Naive thymus-derived CD4-positive, alpha-beta T cell (primary cell): ENCODE measurements at regions not wholly inside any gene's neighbourhood (a gene's known extent, or its start where the extent isn't known, plus 50 kb on each side); places are given as distances from the start of the nearest gene placed in this dataset.
"Not testable (repeated sequence)": the region's sequence is repeated elsewhere in the genome, so short reads cannot be mapped to it uniquely, and the experiment has no call there.

Source experiments
- ATAC-seq: fragments of 150-1000 bp; cut with Tn5 transposase; 2 replicates; pipeline ENCODE4 v1.10.0; 2021; ENCODE audit warnings: mild to moderate bottlenecking, moderate library complexity
- CTCF ChIA-PET: fragments of 350-600 bp; sonication (Branson Sonifier 250); formaldehyde crosslinking; loops from one replicate; lab custom pipeline; 2021; ENCODE audit warnings: antibody characterized with exemption; lab: Charles Lee
- POLR2A ChIA-PET: fragments of 350-600 bp; sonication (Branson Sonifier 250); formaldehyde crosslinking; loops from one replicate; lab custom pipeline; 2021; ENCODE audit warnings: antibody characterized with exemption, inconsistent platforms; lab: Charles Lee
- DNase-seq, 9 donors: peaks; one replicate each; pipeline versions ENCODE4 v3.0.0 to v3.0.0-alpha.2; 2020 to 2022; ENCODE audit warnings: mixed read lengths in 1 of 9
- H3K27ac ChIP-seq: one replicate; pipeline ENCODE4 v1.7.0; 2013; ENCODE audit warnings: mild to moderate bottlenecking, low read depth, low read length, moderate library complexity
- H3K27me3 ChIP-seq, 2 donors: one replicate each; pipeline ENCODE4 v1.7.0; 2013; ENCODE audit warnings: low read length in 2 of 2, mild to moderate bottlenecking in 2 of 2, moderate library complexity in 2 of 2; ENCODE audit not compliant: control insufficient read depth in 2 of 2, insufficient read depth in 2 of 2
- H3K36me3 ChIP-seq, 3 experiments: 1 replicate in 2 of 3; 2 replicates in 1 of 3; pipeline ENCODE4 v1.7.0; 2013; ENCODE audit warnings: low read length in 3 of 3, mild to moderate bottlenecking in 3 of 3, moderate library complexity in 1 of 3; ENCODE audit not compliant: insufficient read depth in 3 of 3, control insufficient read depth in 2 of 3
- H3K4me1 ChIP-seq, 2 donors: one replicate each; pipeline ENCODE4 v1.7.0; 2013; ENCODE audit warnings: low read length in 2 of 2, mild to moderate bottlenecking in 2 of 2, moderate library complexity in 1 of 2; ENCODE audit not compliant: control insufficient read depth in 2 of 2, insufficient read depth in 2 of 2
- H3K4me3 ChIP-seq: 2 replicates; pipeline ENCODE4 v1.7.0; 2013; ENCODE audit warnings: mild to moderate bottlenecking, low read length
- H3K9me3 ChIP-seq, 3 experiments: 1 replicate in 2 of 3; 2 replicates in 1 of 3; pipeline ENCODE4 v1.7.0; 2013; ENCODE audit warnings: low read length in 3 of 3; ENCODE audit not compliant: control insufficient read depth in 2 of 3
- H3K27ac Mint-ChIP-seq, 9 donors: one replicate each; pipeline ENCODE4 v1.8.0; 2020 to 2022; ENCODE audit warnings: mixed read lengths in 9 of 9, mild to moderate bottlenecking in 8 of 9, moderate library complexity in 5 of 9, inconsistent platforms in 2 of 9
- H3K27me3 Mint-ChIP-seq, 5 donors: one replicate each; pipeline ENCODE4 v1.8.0; 2021 to 2022; ENCODE audit warnings: mixed read lengths in 5 of 5, mild to moderate bottlenecking in 1 of 5
- H3K36me3 Mint-ChIP-seq, 5 donors: one replicate each; pipeline ENCODE4 v1.8.0; 2020 to 2022; ENCODE audit warnings: mixed read lengths in 5 of 5, mild to moderate bottlenecking in 3 of 5, inconsistent platforms in 1 of 5
- H3K4me1 Mint-ChIP-seq, 7 donors: one replicate each; pipeline ENCODE4 v1.8.0; 2020 to 2022; ENCODE audit warnings: mixed read lengths in 7 of 7, mild to moderate bottlenecking in 3 of 7, inconsistent platforms in 1 of 7
- H3K4me3 Mint-ChIP-seq, 10 donors: one replicate each; pipeline ENCODE4 v1.8.0; 2020 to 2022; ENCODE audit warnings: mild to moderate bottlenecking in 10 of 10, mixed read lengths in 10 of 10, moderate library complexity in 6 of 10, inconsistent platforms in 2 of 10
- H3K9me3 Mint-ChIP-seq, 11 donors: one replicate each; pipeline ENCODE4 v1.8.0; 2020 to 2022; ENCODE audit warnings: mixed read lengths in 11 of 11, mild to moderate bottlenecking in 4 of 11, inconsistent platforms in 1 of 11, moderate library complexity in 1 of 11
- intact Hi-C, 2 donors: fragments of 100-400 bp; cut with micrococcal nuclease; formaldehyde crosslinking; loops; one replicate each; pipeline ENCODE4 v1.15.1; 2023

GRCh38 chr16:13632504-13632903, 287.4 kb upstream of the ERCC4 start:
- ATAC-seq, H3K9me3 ChIP-seq, POLR2A ChIA-PET, H3K27ac Mint-ChIP-seq, H3K4me1 Mint-ChIP-seq, H3K4me3 ChIP-seq, CTCF ChIA-PET, H3K36me3 Mint-ChIP-seq, H3K27me3 ChIP-seq, H3K4me1 ChIP-seq, intact Hi-C loops, H3K27ac ChIP-seq, H3K27me3 Mint-ChIP-seq, H3K4me3 Mint-ChIP-seq, H3K36me3 ChIP-seq: not testable (repeated sequence)
- DNase-seq, result peak in 1 of 9 donors; percentile 7
- H3K9me3 Mint-ChIP-seq, result peaks cover 0 to 11% (median 0%) of the 10 kb centered on the region in 11 donors

GRCh38 chr16:13633391-13633861, 286.5 kb upstream of the ERCC4 start:
- Histone ChIP-seq H3K9me3 (no peaks in the 10 kb centered on the region), H3K4me3 (no peak overlapping the region), H3K36me3 (no peaks in the 10 kb centered on the region), H3K27me3 (no peaks in the 10 kb centered on the region), H3K27ac (no peak overlapping the region), H3K4me1 (no peaks in the 10 kb centered on the region)
- DNase-seq (no peak), ATAC-seq (no peak)
- ChIA-PET POLR2A (no interaction called here), CTCF (no interaction called here)
- Mint-ChIP-seq H3K9me3 (peaks cover 0 to 11% (median 3%) of the 10 kb centered on the region in 11 donors), H3K27ac (no peak overlapping the region), H3K4me1 (no peaks in the 10 kb centered on the region), H3K36me3 (no peaks in the 10 kb centered on the region), H3K4me3 (no peak overlapping the region), H3K27me3 (peaks cover 0 to 5% (median 3%) of the 10 kb centered on the region in 5 donors)
- intact Hi-C loops, result no loop called here

GRCh38 chr16:13634253-13634652, 285.7 kb upstream of the ERCC4 start:
- Histone ChIP-seq H3K9me3 (no peaks in the 10 kb centered on the region), H3K4me1 (no peaks in the 10 kb centered on the region), H3K36me3 (no peaks in the 10 kb centered on the region), H3K27me3 (no peaks in the 10 kb centered on the region), H3K27ac (no peak overlapping the region), H3K4me3 (no peak overlapping the region)
- ChIA-PET CTCF (no interaction called here), POLR2A (no interaction called here)
- Mint-ChIP-seq H3K4me1 (no peaks in the 10 kb centered on the region), H3K9me3 (peaks cover 0 to 11% (median 5%) of the 10 kb centered on the region in 11 donors), H3K27me3 (peaks cover 0 to 6% (median 3%) of the 10 kb centered on the region in 5 donors), H3K4me3 (no peak overlapping the region), H3K27ac (no peak overlapping the region), H3K36me3 (no peaks in the 10 kb centered on the region)
- intact Hi-C loops, result no loop called here
- no peak for DNase-seq
- ATAC-seq, result no peak

- ChIA-PET CTCF (no interaction called here), POLR2A (no interaction called here)
- Mint-ChIP-seq H3K27me3 (peaks cover 0 to 6% (median 3%) of the 10 kb centered on the region in 5 donors), H3K9me3 (peaks cover 0 to 11% (median 5%) of the 10 kb centered on the region in 11 donors), H3K27ac (no peak overlapping the region), H3K4me3 (no peak overlapping the region), H3K4me1 (no peaks in the 10 kb centered on the region), H3K36me3 (no peaks in the 10 kb centered on the region)
- DNase-seq, result no peak
- Histone ChIP-seq H3K36me3 (no peaks in the 10 kb centered on the region), H3K27ac (no peak overlapping the region), H3K27me3 (no peaks in the 10 kb centered on the region), H3K9me3 (no peaks in the 10 kb centered on the region), H3K4me1 (no peaks in the 10 kb centered on the region), H3K4me3 (no peak overlapping the region)
- intact Hi-C loops, result no loop called here
- ATAC-seq, result no peak
Measured at GRCh38 chr16:13634959-13635358, 285.0 kb upstream of the ERCC4 start.

- peaks cover 0 to 15% (median 7%) of the 10 kb centered on the region in 11 donors for H3K9me3 Mint-ChIP-seq
- Histone ChIP-seq H3K36me3 (no peaks in the 10 kb centered on the region), H3K27ac (no peak overlapping the region), H3K4me1 (no peaks in the 10 kb centered on the region), H3K27me3 (no peaks in the 10 kb centered on the region), H3K4me3 (no peak overlapping the region), H3K9me3 (no peaks in the 10 kb centered on the region)
- no peak overlapping the region for H3K4me3 Mint-ChIP-seq
- ChIA-PET CTCF (no interaction called here), POLR2A (no interaction called here)
- no peaks in the 10 kb centered on the region for H3K36me3 Mint-ChIP-seq
- H3K4me1 Mint-ChIP-seq, result no peaks in the 10 kb centered on the region
- H3K27ac Mint-ChIP-seq, result no peak overlapping the region
- ATAC-seq, result no peak
- DNase-seq, result no peak
- intact Hi-C loops, result no loop called here
- peaks cover 0 to 12% (median 3%) of the 10 kb centered on the region in 5 donors for H3K27me3 Mint-ChIP-seq
Measured at GRCh38 chr16:13638218-13638617, 281.7 kb upstream of the ERCC4 start.

GRCh38 chr16:13643412-13643811, 276.5 kb upstream of the ERCC4 start:
- ATAC-seq (no peak), DNase-seq (no peak)
- peaks cover 0 to 26% (median 6%) of the 10 kb centered on the region in 5 donors for H3K27me3 Mint-ChIP-seq
- H3K27ac Mint-ChIP-seq, result no peak overlapping the region
- no peaks in the 10 kb centered on the region for H3K4me1 Mint-ChIP-seq
- CTCF ChIA-PET, result no interaction called here
- H3K36me3 Mint-ChIP-seq, result peaks cover 0 to 3% (median 0%) of the 10 kb centered on the region in 5 donors
- Histone ChIP-seq H3K4me1 (no peaks in the 10 kb centered on the region), H3K27ac (no peak overlapping the region), H3K27me3 (no peaks in the 10 kb centered on the region), H3K4me3 (no peak overlapping the region), H3K36me3 (no peaks in the 10 kb centered on the region), H3K9me3 (no peaks in the 10 kb centered on the region)
- H3K9me3 Mint-ChIP-seq, result peaks cover 0 to 10% (median 5%) of the 10 kb centered on the region in 11 donors
- no peak overlapping the region for H3K4me3 Mint-ChIP-seq
- POLR2A ChIA-PET, result no interaction called here
- intact Hi-C loops, result no loop called here

- intact Hi-C loops, result no loop called here
- Histone ChIP-seq H3K4me1 (no peaks in the 10 kb centered on the region), H3K27ac (no peak overlapping the region), H3K4me3 (no peak overlapping the region), H3K27me3 (no peaks in the 10 kb centered on the region), H3K9me3 (no peaks in the 10 kb centered on the region), H3K36me3 (no peaks in the 10 kb centered on the region)
- DNase-seq (no peak), ATAC-seq (no peak)
- CTCF ChIA-PET, result interaction anchor here (0.9 kb wide), 1 partner anchor 12 kb away, joined by 3 read pairs; no protein-coding TSS in a partner anchor
- Mint-ChIP-seq H3K27ac (no peak overlapping the region), H3K4me1 (no peaks in the 10 kb centered on the region), H3K9me3 (peaks cover 0 to 8% (median 5%) of the 10 kb centered on the region in 11 donors), H3K36me3 (peaks cover 0 to 3% (median 0%) of the 10 kb centered on the region in 5 donors), H3K4me3 (no peak overlapping the region), H3K27me3 (peaks cover 0 to 26% (median 6%) of the 10 kb centered on the region in 5 donors)
- POLR2A ChIA-PET, result no interaction called here
Measured at GRCh38 chr16:13645601-13646245, 274.2 kb upstream of the ERCC4 start.
